ENCODE measurements at regions not wholly inside any gene's neighbourhood (a gene's known extent, or its start where the extent isn't known, plus 50 kb on each side); places are given as distances from the start of the nearest gene placed in this dataset.

DNA sequence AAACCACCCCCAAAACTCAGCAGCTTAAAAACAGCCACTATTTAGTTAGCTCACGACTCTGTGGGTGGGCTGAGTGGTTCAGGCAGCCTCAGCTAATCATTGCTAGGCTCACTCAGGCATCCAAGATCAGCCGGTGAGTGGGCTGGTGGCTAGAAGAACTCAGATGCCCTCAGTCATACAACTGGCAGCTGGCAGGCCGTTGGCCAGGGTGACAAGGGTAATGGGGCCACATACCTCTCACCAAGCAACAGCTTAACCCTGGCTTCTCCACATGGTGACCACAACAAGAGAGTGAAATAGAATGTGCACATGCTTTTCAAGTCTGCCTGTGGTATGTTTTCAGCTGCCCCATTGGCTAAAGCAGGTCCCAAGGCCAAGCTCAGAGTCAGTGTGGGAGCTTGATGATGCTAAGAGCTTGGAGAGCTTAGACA, 435.4 kb upstream of the TSHZ3 start:
- no peak for DNase-seq (ENCODE audit: low read depth in 3 of 3)

DNA sequence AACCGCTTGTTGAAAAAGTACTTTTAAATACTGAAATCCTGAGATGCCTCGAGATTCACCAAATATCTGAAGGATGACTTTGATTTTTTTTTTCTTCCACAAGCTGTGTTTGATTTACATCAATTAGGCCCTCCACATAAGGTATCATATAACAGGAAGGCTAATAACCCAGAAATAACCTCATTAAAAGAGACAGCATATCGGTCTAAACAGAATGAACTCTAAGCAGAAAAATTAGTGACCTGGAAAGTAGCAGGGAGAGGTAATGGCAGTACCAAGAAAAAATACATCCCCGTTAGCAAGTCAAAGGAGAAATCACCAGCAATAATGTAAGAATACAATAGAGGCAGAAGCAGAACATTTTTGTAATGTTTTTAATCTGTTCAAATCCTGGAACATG, 452.4 kb upstream of the TSHZ3 start:
- DNase-seq (ENCODE audit: low read depth in 3 of 3), result no peak

DNA sequence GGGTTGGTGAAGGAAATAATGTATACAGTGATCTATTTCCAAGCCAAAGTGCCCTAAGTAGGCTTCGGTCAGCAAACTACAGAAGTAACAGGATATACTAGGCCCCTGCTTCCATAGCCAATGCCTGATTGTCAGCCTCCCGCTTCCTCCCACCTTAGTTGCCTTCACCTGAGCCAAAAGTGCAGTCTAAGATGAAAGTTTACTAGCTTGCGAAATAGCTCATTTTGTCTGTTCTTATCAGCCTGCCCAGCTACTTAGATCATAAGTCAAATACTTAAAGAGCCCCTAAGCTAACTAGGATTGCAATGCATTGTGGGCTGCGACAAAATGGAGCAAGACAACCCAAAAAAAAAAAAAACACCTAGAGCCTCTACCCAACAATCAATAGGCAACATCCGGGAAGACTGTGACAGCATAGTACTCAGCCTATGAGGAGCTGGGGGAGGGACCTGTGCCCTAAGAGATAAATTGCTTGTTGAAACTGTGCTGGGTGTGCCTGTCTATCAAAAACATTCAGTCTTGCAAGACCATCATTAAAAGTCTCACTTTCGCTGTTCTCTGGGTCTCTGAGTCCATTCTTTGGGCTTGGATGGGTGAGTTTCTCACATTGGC, 454.7 kb upstream of the TSHZ3 start:
- no peak for DNase-seq (ENCODE audit: low read depth in 3 of 3)

DNA sequence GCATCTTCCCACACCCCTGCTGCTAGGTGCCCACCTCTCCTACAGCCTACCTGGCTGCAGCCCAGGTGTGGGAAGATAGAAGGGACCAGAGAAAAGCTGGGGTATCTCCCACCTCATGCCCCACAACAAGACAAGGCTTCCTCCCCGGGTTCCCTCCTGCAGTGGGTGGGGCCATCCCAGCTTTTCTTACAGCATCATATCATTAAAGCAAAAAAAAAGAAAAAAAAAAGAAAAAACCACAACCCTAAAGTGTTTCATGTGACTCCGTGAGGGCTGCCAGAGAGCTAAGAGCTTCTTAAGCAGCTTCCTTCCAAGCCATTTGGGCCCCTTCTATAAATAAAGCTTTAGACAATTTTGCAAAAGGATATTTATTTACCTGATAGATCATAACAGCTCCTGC, 455.4 kb upstream of the TSHZ3 start:
- DNase-seq (ENCODE audit: low read depth in 3 of 3), result no peak

DNA sequence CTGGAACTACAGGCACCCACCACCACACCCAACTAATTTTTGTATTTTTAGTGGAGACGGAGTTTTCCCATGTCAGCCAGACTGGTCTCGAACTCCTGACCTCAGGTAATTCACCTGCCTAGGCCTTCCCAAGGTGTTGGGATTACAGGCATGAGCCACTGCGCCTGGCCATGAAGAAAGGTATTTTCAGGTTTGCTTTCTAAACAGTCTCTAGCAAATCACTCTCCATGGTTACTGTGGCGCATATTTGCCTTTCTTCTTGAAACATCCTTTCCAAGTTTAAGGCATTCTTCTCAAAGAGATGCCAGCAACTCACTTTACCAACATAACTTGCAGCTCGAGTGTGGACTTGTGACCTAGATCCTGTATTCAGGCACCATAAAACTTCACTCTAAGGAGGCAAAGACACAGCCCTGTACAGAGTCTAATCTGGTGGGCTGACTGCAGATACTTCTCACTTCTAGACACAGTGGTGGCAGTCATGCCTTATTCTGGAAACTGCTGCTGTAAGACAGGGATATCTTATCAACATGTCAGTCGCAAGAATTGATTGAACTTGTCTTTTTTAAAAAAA, 461.4 kb upstream of the TSHZ3 start:
- no peak for DNase-seq (ENCODE audit: low read depth in 3 of 3)

DNA sequence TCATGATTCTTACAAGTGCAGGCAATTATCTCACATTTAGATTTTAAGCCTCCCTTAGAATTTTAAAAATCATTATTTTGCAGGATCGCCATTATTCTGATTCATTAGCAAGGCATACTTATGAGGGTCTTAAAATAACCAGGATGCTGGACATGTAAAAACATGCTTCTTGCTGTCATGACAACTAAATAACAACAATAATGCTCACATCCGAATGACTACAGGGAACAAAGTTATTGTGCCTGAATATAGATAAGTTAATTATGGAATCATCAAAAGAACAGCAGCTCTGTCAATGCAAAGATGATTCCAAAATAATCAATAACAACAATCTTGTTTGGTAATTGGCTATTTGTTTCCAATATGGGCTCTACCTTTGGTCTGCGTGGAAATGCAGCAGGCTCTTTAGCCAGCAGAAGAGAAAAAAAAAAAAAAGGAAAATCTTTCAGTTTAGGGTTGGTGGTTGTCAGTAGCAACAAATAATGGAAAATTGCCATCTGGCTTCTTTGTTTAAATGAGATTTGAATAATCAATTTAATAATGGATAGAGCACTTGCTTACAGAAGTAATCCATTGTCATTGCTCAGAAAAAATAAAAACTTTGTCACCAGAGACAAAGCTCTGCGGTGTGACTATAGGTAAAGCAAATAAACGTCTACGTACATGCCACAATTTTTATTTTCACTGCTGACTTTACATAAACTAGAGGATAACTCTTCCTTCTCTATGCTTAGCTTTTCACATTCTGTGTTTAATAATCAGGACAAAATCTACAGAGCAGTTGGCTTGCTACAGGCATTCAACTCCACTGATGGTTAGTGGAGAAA, 468.9 kb upstream of the TSHZ3 start:
- DNase-seq (ENCODE audit: low read depth in 3 of 3), result no peak

DNA sequence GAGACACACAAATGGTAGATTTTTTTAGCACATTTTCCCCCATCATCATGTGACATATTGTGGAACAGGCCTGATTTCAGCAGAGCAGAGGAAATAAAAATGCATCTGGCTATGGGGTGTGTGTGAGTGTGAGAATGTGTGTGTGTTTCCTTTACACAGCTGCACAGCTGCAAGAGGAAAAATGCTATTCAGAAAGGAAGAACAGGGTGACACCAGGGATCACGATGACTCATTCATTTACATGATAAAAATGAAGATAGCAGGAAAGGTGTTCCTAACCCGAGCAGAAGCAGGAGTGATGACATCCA, 469.5 kb upstream of the TSHZ3 start:
- DNase-seq (ENCODE audit: low read depth in 3 of 3), result no peak

DNA sequence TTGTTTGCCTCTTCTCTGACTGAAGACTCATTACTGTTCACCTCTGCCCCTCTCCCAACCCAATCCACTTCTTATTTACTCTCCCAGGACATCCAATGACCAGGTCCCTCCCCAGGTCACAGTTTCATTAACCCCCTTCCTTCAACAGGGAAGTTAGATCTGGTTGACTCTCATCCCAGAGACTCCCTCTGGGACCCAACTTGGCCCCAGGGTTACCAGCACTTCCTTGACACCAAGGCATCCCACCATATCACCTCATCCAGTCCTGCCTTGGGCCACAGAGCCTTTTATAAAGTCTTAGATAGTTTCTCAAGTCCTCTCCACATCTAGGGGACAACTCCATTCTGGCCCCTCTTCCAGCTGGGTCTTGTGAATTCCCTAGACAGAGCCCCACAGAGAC, 470.6 kb upstream of the TSHZ3 start:
- DNase-seq (ENCODE audit: low read depth in 3 of 3), result no peak

DNA sequence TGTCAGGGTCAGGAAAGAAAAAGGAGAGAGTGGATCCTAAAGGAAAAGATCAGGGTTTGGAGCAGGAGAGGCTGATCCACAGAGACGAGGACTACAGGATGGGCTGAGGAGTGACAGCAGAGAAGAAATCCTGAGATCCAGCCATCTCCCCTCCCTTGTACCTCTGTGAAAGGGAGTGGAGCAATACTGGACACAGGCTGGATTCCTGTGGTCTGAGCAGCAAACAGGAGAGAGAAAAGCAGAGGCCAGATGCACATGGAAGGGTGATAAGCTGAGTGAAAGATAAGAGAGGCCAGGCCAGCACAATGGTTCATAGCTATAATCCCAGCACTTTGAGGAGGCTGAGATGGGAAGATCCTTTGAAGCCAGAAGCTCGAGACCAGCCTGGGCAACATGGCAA, 472.1 kb upstream of the TSHZ3 start:
- no peak for DNase-seq (ENCODE audit: low read depth in 3 of 3)

DNA sequence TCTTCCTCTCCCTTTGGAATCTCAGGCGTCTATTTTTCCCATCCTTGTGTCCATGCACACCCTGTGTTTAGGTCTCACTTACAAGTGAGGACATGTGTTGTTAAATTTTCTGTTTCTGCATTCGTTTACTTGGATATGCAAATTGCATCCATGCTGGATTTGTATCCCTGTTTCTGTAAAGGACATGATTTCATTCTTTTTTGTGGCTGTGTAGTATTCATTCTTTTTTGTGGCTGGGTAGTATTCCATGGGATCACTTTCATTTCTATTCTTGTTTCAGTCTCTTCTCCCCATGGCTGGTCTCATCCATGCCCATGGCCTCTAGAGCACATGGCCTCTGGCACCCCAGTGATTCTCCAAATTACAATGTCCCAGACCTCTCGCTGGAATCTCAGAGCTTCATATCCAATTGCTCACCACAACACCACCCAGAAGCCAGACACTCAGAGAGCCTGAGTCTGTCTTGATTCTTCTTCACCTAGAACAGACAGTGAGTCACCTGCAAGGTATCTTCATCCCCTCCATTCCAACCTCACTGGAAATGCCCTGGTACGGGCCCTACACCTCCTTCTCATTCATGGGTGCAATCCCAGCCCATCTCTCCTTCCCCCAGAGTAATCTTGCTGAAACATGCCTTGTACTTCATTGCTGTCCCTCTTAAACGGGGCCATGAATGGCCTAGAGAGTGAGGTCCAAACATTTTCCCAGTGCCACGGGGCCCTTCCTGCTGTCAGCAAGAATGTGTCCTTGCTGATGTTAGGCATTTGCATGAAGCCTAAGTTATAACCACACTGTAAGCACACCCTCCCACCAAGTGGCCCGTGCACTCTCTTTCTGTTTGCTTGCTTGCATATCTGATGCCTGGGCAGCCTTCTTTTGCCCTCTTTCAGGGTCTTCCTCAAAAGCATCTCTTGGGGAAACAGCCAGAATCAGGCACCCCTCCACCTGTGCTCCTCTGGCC, 476.2 kb upstream of the TSHZ3 start:
- DNase-seq (ENCODE audit: low read depth in 3 of 3), result no peak

DNA sequence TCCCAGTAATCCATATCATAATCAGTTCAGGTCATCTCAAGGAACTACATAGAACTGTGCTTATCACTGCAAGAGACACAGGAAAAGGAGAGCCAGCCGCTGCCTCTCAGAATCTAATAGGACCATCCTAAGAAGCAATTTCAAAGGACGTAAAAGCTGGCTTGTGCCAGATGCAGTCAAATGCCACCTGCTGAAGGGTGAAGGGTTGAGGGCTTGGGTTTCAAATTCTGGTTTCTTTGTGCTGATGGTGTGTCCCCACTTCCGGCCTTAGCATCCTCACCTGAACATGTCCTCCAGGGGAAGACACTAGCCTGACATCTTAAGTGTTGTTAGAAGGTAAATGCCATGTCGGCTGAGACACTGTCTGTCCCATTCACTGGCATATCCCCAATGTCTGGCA, 477.1 kb upstream of the TSHZ3 start:
- DNase-seq (ENCODE audit: low read depth in 3 of 3), result no peak

DNA sequence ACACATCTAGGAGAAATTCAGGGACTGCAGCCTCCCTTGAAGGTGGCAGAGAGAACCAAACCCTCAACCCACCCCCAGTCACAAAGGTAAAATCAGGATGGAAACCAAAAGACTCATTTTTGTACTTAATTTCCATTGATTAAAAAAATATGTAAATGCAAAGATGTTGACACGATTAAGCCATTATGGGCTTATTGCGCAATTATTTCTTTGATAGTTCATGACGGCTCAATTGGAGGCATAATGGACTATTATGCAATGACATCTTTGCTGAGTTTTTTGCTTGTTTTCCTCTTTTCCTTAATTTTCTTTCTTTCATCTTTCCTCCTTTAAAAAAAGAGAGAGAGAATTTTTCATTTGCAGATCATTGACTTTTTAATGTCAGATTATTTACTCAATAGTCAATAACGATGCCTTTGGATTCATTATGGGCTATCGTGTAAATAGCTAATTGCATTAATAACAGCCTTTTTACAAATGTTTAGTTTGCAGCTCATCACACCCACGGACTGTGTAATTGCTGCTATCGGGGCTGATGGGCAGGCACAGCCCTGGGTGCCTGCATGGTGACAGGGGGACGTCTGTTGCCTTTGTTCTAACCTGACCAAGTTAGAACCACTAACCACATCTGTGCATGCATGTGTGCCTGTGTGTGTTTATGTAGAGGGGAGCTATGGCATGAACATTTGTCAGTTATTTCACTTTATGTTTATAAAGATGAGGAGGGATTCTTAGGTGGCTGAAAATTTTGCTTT, 482.4 kb upstream of the TSHZ3 start:
- DNase-seq (ENCODE audit: low read depth in 3 of 3), result no peak

DNA sequence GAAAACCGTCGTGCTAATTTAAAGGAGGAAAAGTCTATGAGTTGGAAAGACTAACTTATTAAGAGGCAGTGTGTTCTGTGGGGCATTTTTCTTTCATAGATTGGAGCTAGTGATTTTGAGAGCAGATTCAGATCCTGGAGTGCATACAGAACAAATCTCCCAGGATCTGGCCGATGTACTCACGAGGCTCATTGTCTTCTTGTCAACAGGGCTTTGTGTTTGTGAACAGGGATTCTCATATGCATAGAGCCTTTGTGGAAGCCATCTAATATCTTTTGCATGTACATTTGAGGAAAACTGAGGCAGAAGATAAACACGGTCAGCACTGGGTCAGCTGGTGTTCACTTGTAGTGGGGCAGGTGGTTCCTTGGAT, 482.9 kb upstream of the TSHZ3 start:
- DNase-seq (ENCODE audit: low read depth in 3 of 3), result no peak

DNA sequence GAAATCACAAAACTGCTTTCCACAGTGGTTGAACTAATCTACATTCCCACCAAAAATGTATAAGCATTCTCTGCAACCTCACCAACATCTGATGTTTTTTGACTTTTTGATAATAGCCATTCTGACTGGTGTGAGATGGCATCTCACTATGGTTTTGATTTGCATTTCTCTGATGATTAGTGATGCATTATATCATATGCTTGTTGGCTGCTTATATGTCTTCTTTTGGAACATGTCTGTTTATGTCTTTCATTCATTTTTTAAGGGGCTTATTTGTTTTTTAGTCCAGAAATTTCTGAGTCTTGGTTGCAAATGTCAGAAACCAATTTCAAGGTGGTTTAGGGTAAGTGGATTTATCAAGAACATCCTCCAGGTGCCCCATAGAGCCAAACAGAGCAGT, 484.8 kb upstream of the TSHZ3 start:
- no peak for DNase-seq (ENCODE audit: low read depth in 3 of 3)

DNA sequence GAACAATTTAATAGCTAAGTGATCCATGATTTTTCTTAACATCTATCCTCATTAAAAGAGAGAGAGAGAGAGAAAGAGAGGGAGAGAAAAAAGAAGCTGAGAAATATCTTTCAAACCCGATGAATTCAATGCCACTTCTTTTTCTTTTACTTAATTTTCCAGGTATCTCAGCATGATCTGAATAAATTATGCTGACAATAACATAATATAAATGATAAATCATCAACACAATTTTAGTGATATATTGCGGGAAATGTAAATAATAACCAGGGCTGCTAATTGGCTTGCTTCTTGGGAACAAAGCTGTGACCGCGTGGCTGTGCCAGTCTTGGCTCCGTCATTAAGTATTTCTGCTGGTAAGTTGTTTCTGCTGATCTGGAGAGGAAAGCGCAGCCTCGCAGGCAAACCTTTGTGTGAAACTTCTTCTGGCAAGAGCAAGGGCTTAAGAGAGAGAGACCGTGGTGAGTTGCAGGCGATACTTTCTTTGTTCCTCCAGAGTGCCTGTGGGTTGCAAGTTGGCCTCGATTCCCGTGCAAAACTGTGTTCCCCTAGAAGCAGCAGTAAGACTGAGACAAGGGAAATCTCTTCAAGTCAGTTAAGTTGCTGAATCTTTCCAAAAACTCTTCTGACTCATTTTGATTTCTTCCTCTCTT, 489.1 kb upstream of the TSHZ3 start:
- DNase-seq (ENCODE audit: low read depth in 3 of 3), result no peak

DNA sequence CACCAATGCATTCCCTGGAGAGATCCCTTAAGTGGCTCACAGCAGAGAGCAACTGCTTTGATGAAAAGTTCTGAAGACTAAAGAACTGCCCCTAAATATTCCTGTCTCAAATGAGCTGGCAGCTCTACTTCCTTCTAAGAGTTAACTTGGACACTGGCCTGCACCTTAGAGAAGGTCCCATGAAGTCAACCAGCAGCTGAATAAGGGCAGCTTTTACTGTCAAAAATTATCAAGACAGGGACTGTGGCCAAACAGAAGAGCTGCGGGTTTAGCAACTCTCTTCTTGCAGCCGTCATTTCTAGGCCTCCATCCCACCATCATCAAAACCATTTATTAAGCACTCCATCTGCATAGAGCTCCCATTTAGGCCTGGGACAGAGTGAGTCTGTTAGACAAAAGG, 491.1 kb upstream of the TSHZ3 start:
- no peak for DNase-seq (ENCODE audit: low read depth in 3 of 3)

DNA sequence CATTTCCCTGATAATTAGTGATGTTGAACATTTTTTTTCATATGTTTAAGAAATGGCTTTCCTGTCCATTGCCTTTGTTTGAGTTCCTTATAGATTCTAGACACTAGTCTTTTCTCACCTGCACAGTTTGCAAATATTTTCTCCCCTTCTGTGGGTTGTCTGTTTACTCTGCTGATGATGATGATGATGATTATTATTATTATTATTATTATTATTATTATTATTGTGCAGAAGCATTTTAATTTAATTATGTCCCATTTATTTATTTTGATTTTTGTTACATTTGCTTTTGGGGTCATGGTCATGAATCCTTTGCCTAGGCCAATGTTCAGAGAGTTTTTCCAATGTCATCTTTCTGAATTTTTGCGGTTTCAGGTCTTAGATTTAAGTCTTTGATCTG, 492.5 kb upstream of the TSHZ3 start:
- no peak for DNase-seq (ENCODE audit: low read depth in 3 of 3)

DNA sequence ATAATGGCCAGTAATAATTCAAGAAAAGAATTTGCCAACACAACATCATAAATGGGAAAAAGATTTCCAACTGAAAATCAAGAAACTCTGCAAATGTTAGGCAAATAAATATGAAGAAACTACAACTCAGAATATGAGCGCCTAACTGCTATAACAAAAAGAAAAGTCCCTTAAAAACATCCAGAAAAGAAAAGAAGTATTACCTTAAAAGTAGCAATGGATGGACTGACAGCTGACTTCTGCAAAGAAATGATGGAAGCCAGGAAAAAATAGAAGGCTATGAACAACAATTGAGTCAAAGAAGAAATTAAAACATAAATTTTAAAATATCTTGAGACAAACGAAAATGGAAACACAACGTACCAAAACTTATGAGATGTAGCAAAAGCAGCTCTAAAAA, 482.3 kb upstream of the ZNF507 start:
- no peak for DNase-seq (ENCODE audit: low read depth in 3 of 3)

DNA sequence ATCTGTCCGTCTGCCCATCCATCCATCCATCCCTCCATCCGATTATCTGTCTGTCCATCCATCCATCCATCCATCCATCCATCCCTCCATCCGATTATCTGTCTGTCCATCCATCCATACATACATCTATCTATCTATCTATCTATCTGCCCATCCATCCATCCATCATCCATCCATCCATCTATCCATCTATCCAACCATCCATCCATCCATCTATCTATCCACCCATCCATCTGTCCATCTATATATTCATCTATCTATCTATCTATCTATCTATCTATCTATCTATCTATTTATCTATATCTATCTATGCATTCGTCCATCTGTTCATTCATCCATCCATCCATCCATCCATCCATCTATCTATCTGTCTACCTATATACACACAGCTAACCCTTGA, 471.1 kb upstream of the ZNF507 start:
- DNase-seq (ENCODE audit: low read depth in 3 of 3), result no peak

DNA sequence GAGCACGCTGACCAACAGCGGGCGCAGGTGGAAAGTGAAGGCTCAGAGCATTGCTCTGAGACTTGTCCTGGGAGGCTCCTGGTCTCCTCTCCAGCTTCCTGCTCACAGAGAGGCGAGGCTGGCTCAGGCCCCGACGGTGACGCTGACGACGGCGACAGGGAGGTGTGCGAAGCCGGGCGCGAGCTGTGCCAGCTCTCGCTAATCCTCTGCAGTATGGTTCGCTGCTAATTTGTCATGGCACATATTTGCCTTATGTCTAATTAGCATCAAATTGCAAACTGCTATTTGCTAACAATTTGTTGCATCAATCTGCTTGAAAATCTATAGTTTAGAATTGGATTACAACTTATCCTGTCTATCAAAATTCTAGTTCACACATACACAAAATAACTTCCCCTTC, 469.8 kb upstream of the ZNF507 start:
- no peak for DNase-seq (ENCODE audit: low read depth in 3 of 3)

DNA sequence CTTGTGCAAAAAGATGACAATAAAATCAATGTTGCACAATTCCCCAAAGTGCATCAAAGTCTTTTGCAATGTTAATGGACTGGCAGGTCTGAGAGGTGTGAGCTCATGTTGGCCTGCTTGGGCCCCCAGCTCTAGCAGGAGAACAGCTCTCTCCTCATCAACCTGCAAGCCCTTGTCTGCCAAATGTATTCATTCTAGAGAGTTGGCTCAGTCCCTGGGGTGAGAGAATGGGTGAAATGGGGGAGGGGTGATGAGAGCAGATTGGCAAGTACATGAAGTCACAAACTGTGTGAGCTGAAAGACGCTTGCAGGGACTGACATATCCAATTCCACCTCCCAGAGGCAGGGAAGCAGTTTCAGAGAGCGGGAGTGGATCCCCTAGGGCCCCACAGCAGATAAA, 465.1 kb upstream of the ZNF507 start:
- no peak for DNase-seq (ENCODE audit: low read depth in 3 of 3)
